GM23338 (cell line): ENCODE measurements at regions not wholly inside any gene's neighbourhood (a gene's known extent, or its start where the extent isn't known, plus 50 kb on each side); places are given as distances from the start of the nearest gene placed in this dataset.

Experiments used
- ATAC-seq: fragments of 200-7000 bp; cut with Tn5 transposase; 3 replicates; pipeline ENCODE4 v1.9.1; 2020
- DNase-seq: peaks from one replicate; pipeline ENCODE4 v3.0.0-alpha.2; 2015; ENCODE audit warnings: low spot score
- H2AFZ ChIP-seq: fragments of 200-600 bp; sonication (generic); 2 replicates; pipeline ENCODE4 v1.8.0; 2016; ENCODE audit warnings: antibody characterized with exemption, mild to moderate bottlenecking, moderate library complexity
- H3F3A ChIP-seq: fragments of 200-600 bp; sonication (generic); replicated peaks from 2 replicates; pipeline ENCODE4 v1.8.0; 2017; ENCODE audit warnings: antibody characterized with exemption, mixed run types, low read depth
- H3K27ac ChIP-seq: fragments of 200-600 bp; sonication (generic); 2 replicates; pipeline ENCODE4 v1.6.1; 2016; ENCODE audit warnings: low read depth
- H3K27me3 ChIP-seq: fragments of 200-600 bp; sonication (generic); 2 replicates; pipeline ENCODE4 v1.8.0; 2016; ENCODE audit warnings: mild to moderate bottlenecking, mixed run types, moderate library complexity; ENCODE audit not compliant: insufficient read depth
- H3K36me3 ChIP-seq: fragments of 200-600 bp; sonication (generic); 2 replicates; pipeline ENCODE4 v1.8.0; 2016; ENCODE audit warnings: mild to moderate bottlenecking; ENCODE audit not compliant: insufficient read depth
- H3K4me1 ChIP-seq: fragments of 200-600 bp; sonication (generic); 2 replicates; pipeline ENCODE4 v1.8.0; 2016; ENCODE audit warnings: mild to moderate bottlenecking, moderate library complexity; ENCODE audit not compliant: insufficient read depth
- H3K4me2 ChIP-seq: fragments of 200-600 bp; sonication (generic); 2 replicates; pipeline ENCODE4 v1.7.1; 2017; ENCODE audit warnings: mixed run types
- H3K4me3 ChIP-seq: fragments of 200-600 bp; sonication (generic); 2 replicates; pipeline ENCODE4 v1.6.1; 2016; ENCODE audit warnings: mixed run types
- H3K79me2 ChIP-seq: fragments of 200-600 bp; sonication (generic); replicated peaks from 2 replicates; pipeline ENCODE4 v1.8.0; 2017; ENCODE audit warnings: mild to moderate bottlenecking; ENCODE audit not compliant: insufficient read depth
- H3K9me2 ChIP-seq: fragments of 200-600 bp; sonication (generic); 2 replicates; pipeline ENCODE4 v1.8.0; 2017; ENCODE audit not compliant: insufficient read depth
- H4K20me1 ChIP-seq: fragments of 200-600 bp; sonication (generic); replicated peaks from 2 replicates; pipeline ENCODE4 v1.8.0; 2017; ENCODE audit warnings: mild to moderate bottlenecking; ENCODE audit not compliant: insufficient read depth
- H3K27ac Mint-ChIP-seq: 2 replicates; pipeline ENCODE4 v1.8.0; 2020; ENCODE audit warnings: inconsistent platforms, mild to moderate bottlenecking, moderate library complexity, mixed read lengths
- H3K27me3 Mint-ChIP-seq: 3 replicates; pipeline ENCODE4 v1.8.0; 2022; ENCODE audit warnings: low read depth, mild to moderate bottlenecking, moderate library complexity, mixed read lengths, inconsistent platforms; ENCODE audit not compliant: insufficient read depth, poor library complexity
- H3K36me3 Mint-ChIP-seq: 3 replicates; pipeline ENCODE4 v1.8.0; 2021; ENCODE audit warnings: low read depth, mild to moderate bottlenecking, inconsistent platforms, moderate library complexity, mixed read lengths
- H3K4me1 Mint-ChIP-seq: 3 replicates; pipeline ENCODE4 v1.8.0; 2020; ENCODE audit warnings: mild to moderate bottlenecking, inconsistent platforms, mixed read lengths
- H3K4me3 Mint-ChIP-seq: 3 replicates; pipeline ENCODE4 v1.8.0; 2021; ENCODE audit warnings: moderate library complexity, mild to moderate bottlenecking, inconsistent platforms, mixed read lengths
- H3K9me3 Mint-ChIP-seq: 3 replicates; pipeline ENCODE4 v1.8.0; 2020; ENCODE audit warnings: moderate library complexity, mild to moderate bottlenecking, inconsistent platforms, mixed read lengths
- EZH2 ChIP-seq: fragments of 200-600 bp; sonication (generic); IDR thresholded peaks from one replicate; pipeline ENCODE4 v1.8.0; 2017; ENCODE audit warnings: antibody characterized with exemption, mild to moderate bottlenecking, low read depth; ENCODE audit not compliant: unreplicated experiment
- EZH2phosphoT487 ChIP-seq: fragments of 200-600 bp; sonication (generic); IDR thresholded peaks from one replicate; pipeline ENCODE4 v1.8.1; 2018; ENCODE audit warnings: antibody characterized with exemption; ENCODE audit not compliant: unreplicated experiment
- JUNB ChIP-seq: IDR thresholded peaks from one replicate; pipeline ENCODE4 v1.6.1; 2016; ENCODE audit warnings: antibody characterized with exemption; ENCODE audit not compliant: unreplicated experiment
- POLR2AphosphoS5 ChIP-seq: IDR thresholded peaks from 2 replicates; pipeline ENCODE4 v1.6.1; 2016; ENCODE audit warnings: antibody characterized with exemption, low read depth
- STAT1 ChIP-seq: IDR thresholded peaks from one replicate; pipeline ENCODE4 v1.6.1; 2016; ENCODE audit warnings: antibody characterized with exemption; ENCODE audit not compliant: unreplicated experiment
- ZNF331 ChIP-seq: fragments of 250-450 bp; sonication (Bioruptor Pico); IDR thresholded peaks from 2 replicates; pipeline ENCODE4 v1.5.0; 2020; ENCODE audit warnings: low read depth, mild to moderate bottlenecking, moderate library complexity
- TF ChIP-seq, protein P1 (sequence below): IDR thresholded peaks from 2 replicates; pipeline ENCODE4 v1.6.1; 2016; ENCODE audit warnings: antibody characterized with exemption
- TF ChIP-seq, protein P2 (sequence below): fragments of 250-450 bp; sonication (Bioruptor Pico); IDR thresholded peaks from 2 replicates; pipeline ENCODE4 v1.5.0; 2020; ENCODE audit warnings: mild to moderate bottlenecking, moderate library complexity

DNA sequence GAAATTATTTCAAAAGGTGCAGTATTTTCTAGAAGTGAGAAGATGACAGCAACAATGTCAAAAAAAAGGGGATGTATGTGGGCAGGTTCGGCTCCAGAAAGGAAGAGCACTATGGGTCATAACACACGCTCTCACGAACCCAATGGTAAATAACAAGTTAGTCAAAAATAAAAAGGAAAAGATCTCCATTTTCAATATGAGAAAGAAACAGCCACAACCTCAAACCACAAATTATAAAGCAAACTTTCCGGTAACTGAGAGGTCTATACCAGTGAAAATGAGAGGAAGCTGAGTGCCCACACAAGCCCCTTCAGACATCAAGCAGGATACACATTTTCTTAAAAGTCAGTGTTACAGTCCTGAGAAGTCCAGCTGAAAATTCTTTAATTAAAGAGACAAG, 398.5 kb upstream of the RPS23 start:
- H3K4me1 ChIP-seq = no peaks in the 10 kb centered on the region
- H3K36me3 ChIP-seq = no peaks in the 10 kb centered on the region
- DNase-seq (no peak), ATAC-seq (no peak)
- Mint-ChIP-seq H3K9me3 (peaks cover 3% of the 10 kb centered on the region; the same call in 2 of the 3 replicates), H3K27ac (no peak overlapping the region), H3K4me3 (no peak overlapping the region), H3K4me1 (no peaks in the 10 kb centered on the region), H3K36me3 (no peaks in the 10 kb centered on the region), H3K27me3 (no peaks in the 10 kb centered on the region)
- no peaks in the 10 kb centered on the region; the same call in 1 of the 2 replicates for H3K9me2 ChIP-seq
- no peak overlapping the region for H3K27ac ChIP-seq
- H4K20me1 ChIP-seq = no peaks in the 10 kb centered on the region
- H3K4me3 ChIP-seq = no peak overlapping the region
- H3K79me2 ChIP-seq = no peaks in the 10 kb centered on the region
- no peak overlapping the region for H3K4me2 ChIP-seq
- no peak overlapping the region for H2AFZ ChIP-seq
- TF ChIP-seq JUNB (no peak), POLR2AphosphoS5 (no peak), ZNF331 (CRISPR knock-in tag) (no peak), EZH2 (no peak), EZH2phosphoT487 (no peak), STAT1 (no peak)
- TF ChIP-seq, protein P1, sequence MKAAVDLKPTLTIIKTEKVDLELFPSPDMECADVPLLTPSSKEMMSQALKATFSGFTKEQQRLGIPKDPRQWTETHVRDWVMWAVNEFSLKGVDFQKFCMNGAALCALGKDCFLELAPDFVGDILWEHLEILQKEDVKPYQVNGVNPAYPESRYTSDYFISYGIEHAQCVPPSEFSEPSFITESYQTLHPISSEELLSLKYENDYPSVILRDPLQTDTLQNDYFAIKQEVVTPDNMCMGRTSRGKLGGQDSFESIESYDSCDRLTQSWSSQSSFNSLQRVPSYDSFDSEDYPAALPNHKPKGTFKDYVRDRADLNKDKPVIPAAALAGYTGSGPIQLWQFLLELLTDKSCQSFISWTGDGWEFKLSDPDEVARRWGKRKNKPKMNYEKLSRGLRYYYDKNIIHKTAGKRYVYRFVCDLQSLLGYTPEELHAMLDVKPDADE = no peak
- TF ChIP-seq, protein P2, sequence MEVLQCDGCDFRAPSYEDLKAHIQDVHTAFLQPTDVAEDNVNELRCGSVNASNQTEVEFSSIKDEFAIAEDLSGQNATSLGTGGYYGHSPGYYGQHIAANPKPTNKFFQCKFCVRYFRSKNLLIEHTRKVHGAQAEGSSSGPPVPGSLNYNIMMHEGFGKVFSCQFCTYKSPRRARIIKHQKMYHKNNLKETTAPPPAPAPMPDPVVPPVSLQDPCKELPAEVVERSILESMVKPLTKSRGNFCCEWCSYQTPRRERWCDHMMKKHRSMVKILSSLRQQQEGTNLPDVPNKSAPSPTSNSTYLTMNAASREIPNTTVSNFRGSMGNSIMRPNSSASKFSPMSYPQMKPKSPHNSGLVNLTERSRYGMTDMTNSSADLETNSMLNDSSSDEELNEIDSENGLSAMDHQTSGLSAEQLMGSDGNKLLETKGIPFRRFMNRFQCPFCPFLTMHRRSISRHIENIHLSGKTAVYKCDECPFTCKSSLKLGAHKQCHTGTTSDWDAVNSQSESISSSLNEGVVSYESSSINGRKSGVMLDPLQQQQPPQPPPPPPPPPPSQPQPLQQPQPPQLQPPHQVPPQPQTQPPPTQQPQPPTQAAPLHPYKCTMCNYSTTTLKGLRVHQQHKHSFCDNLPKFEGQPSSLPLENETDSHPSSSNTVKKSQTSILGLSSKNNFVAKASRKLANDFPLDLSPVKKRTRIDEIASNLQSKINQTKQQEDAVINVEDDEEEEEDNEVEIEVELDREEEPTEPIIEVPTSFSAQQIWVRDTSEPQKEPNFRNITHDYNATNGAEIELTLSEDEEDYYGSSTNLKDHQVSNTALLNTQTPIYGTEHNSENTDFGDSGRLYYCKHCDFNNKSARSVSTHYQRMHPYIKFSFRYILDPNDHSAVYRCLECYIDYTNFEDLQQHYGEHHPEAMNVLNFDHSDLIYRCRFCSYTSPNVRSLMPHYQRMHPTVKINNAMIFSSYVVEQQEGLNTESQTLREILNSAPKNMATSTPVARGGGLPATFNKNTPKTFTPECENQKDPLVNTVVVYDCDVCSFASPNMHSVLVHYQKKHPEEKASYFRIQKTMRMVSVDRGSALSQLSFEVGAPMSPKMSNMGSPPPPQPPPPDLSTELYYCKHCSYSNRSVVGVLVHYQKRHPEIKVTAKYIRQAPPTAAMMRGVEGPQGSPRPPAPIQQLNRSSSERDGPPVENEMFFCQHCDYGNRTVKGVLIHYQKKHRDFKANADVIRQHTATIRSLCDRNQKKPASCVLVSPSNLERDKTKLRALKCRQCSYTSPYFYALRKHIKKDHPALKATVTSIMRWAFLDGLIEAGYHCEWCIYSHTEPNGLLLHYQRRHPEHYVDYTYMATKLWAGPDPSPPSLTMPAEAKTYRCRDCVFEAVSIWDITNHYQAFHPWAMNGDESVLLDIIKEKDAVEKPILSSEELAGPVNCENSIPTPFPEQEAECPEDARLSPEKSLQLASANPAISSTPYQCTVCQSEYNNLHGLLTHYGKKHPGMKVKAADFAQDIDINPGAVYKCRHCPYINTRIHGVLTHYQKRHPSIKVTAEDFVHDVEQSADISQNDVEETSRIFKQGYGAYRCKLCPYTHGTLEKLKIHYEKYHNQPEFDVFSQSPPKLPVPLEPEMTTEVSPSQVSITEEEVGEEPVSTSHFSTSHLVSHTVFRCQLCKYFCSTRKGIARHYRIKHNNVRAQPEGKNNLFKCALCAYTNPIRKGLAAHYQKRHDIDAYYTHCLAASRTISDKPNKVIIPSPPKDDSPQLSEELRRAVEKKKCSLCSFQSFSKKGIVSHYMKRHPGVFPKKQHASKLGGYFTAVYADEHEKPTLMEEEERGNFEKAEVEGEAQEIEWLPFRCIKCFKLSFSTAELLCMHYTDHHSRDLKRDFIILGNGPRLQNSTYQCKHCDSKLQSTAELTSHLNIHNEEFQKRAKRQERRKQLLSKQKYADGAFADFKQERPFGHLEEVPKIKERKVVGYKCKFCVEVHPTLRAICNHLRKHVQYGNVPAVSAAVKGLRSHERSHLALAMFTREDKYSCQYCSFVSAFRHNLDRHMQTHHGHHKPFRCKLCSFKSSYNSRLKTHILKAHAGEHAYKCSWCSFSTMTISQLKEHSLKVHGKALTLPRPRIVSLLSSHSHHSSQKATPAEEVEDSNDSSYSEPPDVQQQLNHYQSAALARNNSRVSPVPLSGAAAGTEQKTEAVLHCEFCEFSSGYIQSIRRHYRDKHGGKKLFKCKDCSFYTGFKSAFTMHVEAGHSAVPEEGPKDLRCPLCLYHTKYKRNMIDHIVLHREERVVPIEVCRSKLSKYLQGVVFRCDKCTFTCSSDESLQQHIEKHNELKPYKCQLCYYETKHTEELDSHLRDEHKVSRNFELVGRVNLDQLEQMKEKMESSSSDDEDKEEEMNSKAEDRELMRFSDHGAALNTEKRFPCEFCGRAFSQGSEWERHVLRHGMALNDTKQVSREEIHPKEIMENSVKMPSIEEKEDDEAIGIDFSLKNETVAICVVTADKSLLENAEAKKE = no peak
- no peaks in the 10 kb centered on the region for H3K27me3 ChIP-seq
- no peaks in the 10 kb centered on the region for H3F3A ChIP-seq
